ENCODE measurements at regions not wholly inside any gene's neighbourhood (a gene's known extent, or its start where the extent isn't known, plus 50 kb on each side); places are given as distances from the start of the nearest gene placed in this dataset.

GRCh38 chr22:22072169-22072836, 89.7 kb upstream of the TOP3B start:
- no peak for TF ChIP-seq CTCF (IDR thresholded peaks at IDR 0.05; ENCODE audit: insufficient read depth, low read length)
- DNase-seq (ENCODE audit: low read depth), result no peak
- no peak overlapping the region for H3K4me3 ChIP-seq (ENCODE audit: low read depth, low read length)

GRCh38 chr22:22071455-22071854, 88.9 kb upstream of the TOP3B start:
- H3K4me3 ChIP-seq (ENCODE audit: low read depth, low read length), result no peak overlapping the region
- no peak for TF ChIP-seq CTCF (IDR thresholded peaks at IDR 0.05; ENCODE audit: insufficient read depth, low read length)
- no peak for DNase-seq (ENCODE audit: low read depth)

- TF ChIP-seq CTCF (IDR thresholded peaks at IDR 0.05; ENCODE audit: insufficient read depth, low read length), result no peak
- DNase-seq (ENCODE audit: low read depth), result no peak
- H3K4me3 ChIP-seq (ENCODE audit: low read depth, low read length), result no peak overlapping the region
Measured at GRCh38 chr22:22070371-22070824, 87.8 kb upstream of the TOP3B start.

DNA sequence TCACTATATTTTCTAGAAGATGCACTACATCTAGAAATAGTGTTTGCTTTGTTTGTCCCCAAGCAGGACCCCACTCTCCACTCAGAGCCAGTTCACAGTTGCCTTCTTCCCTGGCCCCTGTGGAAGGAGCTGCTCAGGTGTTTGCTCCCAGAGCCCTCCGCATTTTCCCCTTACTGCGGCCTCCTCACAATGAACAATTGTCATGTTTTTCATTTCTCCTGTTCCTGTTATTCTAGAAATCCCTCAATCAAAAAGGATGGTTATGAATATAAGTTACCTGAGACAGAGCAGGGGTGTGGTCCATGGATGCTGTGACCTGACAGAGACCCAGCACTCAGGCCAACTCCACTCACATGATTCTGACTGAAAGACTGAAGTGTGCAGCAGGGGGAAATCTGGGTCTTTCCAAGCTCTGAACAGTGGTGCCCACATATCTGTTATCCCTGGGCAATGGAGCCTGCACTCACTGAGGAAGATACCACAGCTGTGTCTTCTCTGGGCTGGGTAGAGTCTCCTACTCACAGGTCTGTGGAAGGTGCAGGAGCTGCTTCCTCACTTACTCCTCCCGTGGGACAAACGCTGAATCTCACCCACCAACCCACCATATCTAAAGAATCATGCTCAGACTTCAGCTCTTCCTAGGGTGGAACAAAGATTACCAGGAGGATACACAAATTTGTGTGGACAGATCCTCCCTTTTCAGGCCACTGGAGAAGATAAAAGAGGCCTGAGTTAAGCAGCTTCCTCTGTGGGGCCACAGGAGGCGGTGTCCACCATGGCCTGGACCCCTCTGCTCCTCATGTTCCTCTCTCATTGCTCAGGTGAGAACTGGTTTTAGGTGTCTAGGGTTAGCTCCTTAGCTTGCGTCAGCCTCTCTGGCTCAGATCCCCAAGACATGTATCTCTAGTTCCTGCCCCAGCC, 87.1 kb upstream of the TOP3B start:
- no peak for TF ChIP-seq CTCF (IDR thresholded peaks at IDR 0.05; ENCODE audit: insufficient read depth, low read length)
- H3K4me3 ChIP-seq (ENCODE audit: low read depth, low read length), result no peak overlapping the region
- no peak for DNase-seq (ENCODE audit: low read depth)

GRCh38 chr22:22068657-22069056, 86.1 kb upstream of the TOP3B start:
- TF ChIP-seq CTCF (IDR thresholded peaks at IDR 0.05; ENCODE audit: insufficient read depth, low read length), result no peak
- H3K4me3 ChIP-seq (ENCODE audit: low read depth, low read length), result no peak overlapping the region
- DNase-seq (ENCODE audit: low read depth), result no peak

DNA sequence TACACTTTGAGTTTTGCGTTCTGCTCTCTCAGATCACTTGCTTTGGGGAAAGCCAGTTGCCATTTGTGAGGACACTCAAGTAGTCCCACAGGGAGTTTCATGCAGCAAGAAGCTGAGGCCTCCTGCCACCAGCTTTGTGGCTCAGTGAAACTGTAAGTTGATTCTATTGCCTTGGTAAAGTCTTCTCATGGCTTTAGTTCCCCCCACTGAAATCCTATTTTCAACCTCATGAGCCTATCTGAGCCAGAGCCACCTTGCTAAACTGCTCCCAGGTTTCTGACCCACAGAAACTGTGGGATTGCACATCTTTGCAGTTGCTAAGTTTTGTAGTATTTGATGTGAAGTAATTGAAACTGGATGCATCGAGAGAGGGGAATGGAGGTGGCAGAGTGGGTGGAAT, 85.4 kb upstream of the TOP3B start:
- no peak for TF ChIP-seq CTCF (IDR thresholded peaks at IDR 0.05; ENCODE audit: insufficient read depth, low read length)
- no peak overlapping the region for H3K4me3 ChIP-seq (ENCODE audit: low read depth, low read length)
- DNase-seq (ENCODE audit: low read depth), result no peak
